HG03457 (cell line): ENCODE measurements at regions not wholly inside any gene's neighbourhood (a gene's known extent, or its start where the extent isn't known, plus 50 kb on each side); places are given as distances from the start of the nearest gene placed in this dataset.

ENCODE experiments used
- ATAC-seq: cut with Tn5 transposase; IDR thresholded peaks from one replicate; pipeline ENCODE4 v1.9.1; 2021; ENCODE audit warnings: moderate number of reproducible peaks; ENCODE audit not compliant: unreplicated experiment

DNA sequence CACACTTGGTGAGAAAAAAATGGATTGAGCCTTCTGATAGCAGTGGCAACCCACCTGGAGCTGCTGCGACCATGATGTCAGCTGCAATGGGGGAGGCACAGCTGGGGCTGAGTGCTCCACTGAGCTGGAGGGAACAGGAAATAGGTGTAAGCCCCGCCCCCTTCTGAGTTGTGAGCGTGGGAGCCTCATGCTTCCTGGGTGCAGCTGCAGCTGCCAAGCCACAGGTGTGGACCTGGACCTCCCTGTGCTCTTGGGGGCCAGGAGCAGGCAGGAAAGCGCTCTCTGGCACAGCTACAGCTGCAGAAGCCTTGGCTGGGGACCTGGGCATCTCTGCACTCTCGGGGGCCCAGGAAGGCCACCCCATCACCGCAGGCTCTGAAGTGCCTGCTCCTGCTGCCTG, 970.6 kb downstream of the DCDC2C start:
- no peak for ATAC-seq

- ATAC-seq = no peak
Measured at GRCh38 chr2:4675295-4675694, 971.9 kb downstream of the DCDC2C start.

GRCh38 chr2:4678927-4679326, 975.6 kb downstream of the DCDC2C start:
- no peak for ATAC-seq

- ATAC-seq = no peak
Measured at GRCh38 chr2:4679391-4679790, 976.0 kb downstream of the DCDC2C start.

DNA sequence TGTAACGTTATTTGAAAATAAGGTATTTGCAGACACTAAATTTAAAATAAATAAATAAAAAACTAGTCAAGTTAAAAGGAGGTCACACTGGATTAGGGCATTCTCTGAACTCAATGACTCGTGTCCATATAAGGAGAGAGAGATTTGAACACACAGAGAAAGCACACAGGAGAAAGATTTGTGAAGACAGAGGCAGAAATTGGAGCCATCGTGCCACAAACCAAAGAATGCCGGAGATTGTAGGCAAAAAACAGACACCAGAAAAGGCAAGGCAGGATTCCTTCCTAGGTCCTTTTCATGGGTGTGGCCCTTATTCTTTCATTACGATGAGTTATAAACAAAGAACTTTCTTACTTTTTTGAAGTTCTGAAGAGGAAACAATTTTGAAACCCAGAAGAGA, 981.5 kb downstream of the DCDC2C start:
- no peak for ATAC-seq

- no peak for ATAC-seq
Measured at GRCh38 chr2:4690913-4691312, 987.5 kb downstream of the DCDC2C start.

DNA sequence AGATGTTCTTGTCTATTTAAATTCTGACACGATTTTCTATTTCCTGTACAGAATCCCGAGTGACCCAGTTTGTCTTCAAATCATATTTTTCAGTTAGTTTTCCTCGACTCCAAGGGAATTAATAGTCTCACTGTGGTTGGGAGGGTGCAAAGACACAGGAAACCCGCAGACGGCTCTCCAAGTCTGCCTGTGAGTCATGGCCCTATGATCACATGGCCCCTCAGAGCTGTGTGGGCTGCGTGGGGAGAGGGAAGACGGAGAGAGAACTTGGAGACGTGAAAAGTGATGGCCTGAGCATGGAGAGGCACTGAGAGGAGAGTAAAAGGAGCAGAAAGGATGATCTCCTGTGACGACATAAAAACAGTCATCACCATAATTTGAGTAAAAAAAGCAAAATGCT, 989.9 kb downstream of the DCDC2C start:
- ATAC-seq = no peak

GRCh38 chr2:4695281-4695861, 992.0 kb downstream of the DCDC2C start:
- ATAC-seq = no peak

DNA sequence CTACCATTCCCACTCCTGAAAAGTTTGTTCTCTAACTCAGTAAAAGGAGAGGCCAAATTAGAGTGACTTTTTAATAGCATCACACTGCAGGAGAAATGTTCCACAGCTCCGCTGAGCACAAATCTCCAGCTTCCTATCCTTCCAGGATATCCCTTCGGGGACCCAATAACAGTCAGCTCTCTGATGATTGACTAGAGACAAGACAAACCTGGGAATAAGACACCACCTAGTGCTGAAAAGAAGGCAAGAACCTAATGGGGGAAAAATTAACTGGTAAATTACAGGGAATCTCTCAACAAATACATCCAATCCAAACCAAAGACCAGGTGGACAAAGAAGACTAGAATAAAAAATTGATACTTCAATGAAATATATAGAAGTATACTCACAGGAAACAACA, 977.1 kb upstream of the SOX11 start:
- no peak for ATAC-seq

DNA sequence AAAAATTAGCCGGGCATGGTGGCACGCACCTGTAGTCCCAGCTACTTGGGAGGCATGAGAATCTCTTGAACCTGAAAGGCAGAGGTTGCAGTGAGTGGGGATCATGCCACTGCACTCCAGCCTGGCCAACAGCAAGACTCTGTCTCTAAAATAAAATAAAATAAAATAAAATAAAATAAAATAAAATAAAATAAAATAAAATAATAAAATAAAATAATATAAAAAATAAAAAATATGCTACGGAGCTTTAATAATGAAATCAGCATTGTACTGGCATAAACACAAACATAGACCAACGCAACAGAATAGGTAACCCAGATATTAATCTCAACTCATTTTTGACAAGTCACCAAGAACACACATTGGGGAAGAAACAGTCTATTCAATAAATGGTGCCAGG, 973.4 kb upstream of the SOX11 start:
- ATAC-seq = no peak

DNA sequence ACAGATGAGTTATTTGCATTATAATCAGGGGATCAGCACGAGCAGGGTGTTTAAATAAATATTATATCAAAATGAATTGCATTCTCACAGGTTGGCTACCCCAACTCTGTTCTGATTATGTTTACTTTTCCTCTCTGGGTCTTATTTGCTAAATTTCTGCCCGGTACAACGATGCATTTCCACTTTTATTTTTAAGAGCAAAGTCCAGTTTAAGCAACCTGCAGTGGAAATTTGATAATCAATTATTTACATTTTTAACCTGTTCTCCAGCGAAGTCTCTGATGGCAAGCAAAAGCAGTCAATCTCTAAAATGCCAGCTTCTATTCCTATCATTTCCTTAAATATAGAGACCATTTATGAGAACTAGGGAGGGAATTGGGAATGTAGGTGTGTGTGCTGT, 966.6 kb upstream of the SOX11 start:
- no peak for ATAC-seq

- no peak for ATAC-seq
Measured at GRCh38 chr2:4732560-4732959, 959.6 kb upstream of the SOX11 start.

DNA sequence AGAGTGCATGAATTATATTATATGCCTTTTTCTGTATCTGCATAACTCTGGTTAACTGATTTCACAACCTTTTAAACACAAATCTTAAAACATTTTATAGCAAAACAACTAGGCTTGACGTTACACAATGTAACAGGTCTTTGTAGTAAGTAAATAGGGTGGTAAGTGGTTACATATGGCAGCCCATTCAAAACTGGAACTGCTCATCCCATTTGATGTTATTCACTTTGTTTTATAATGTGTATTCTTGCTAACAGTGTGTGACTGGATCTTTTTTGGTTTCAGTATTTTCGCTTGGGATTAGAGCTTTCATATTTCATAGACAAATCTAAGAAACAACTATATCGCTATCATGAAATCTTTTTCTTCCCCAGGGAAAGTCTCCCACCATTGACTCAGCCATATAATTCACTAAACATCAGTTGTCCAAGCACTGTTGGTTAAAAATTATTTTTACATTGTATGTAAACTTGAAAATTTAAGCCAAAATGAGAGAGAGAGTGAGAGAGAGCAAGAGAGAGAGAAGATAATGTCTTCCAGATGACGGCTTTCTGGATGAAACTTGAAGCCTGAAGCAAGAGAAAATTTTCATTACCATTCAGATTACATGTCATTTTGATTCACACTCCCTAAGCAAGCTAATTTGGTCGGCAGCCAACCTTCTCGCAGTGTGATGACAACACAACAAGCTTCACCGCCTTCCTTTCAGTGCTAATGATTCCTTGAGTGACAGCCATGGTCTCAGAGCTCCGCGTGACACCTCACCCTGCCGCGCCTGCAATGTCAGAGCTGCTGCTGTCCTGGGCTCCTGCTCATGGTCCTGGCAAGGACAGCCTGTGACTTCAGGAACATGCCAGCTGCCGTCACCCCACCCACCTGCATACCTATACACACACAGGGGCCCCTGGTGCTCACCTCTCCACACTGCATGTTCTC, 946.9 kb upstream of the SOX11 start:
- no peak for ATAC-seq

DNA sequence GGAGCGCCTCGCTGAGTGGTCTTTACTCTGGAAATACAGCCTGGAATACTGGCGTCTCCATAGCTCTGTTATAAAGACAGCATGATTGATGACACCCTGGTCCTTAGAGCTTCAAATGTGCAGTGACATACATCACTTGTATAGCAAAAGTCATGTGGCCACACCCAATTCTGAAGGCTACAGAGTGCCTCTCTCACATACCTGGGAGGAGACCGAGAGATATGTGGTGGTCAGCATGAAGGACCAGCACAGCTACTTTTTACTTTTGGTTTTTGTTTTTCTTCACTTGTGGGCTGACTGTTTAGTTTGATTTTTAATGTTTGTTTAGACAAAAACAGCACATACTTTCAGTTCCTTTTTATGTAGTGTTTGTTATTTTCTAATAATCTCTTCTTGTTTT, 938.5 kb upstream of the SOX11 start:
- no peak for ATAC-seq

DNA sequence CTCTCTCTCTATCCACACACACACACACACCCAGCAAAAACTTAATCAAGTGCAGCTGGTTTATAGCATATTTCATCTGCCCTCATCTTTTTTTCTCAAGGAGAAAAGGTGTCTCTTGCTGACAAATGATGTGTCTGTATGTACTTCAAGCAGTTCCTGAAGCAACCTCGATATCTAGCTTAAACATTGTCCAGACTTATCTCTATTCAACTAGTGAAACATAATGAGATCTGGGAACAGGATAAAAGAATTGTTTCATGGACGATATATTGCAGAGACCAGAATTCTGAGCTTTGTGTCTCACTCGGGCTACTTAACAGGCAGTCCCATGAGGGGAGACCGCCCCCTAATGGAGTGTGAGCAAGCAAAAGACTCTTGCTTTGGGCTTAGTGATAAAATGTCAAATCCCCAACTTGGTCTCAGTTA, 929.2 kb upstream of the SOX11 start:
- ATAC-seq = no peak

- ATAC-seq = no peak
Measured at GRCh38 chr2:4765787-4766530, 926.2 kb upstream of the SOX11 start.

DNA sequence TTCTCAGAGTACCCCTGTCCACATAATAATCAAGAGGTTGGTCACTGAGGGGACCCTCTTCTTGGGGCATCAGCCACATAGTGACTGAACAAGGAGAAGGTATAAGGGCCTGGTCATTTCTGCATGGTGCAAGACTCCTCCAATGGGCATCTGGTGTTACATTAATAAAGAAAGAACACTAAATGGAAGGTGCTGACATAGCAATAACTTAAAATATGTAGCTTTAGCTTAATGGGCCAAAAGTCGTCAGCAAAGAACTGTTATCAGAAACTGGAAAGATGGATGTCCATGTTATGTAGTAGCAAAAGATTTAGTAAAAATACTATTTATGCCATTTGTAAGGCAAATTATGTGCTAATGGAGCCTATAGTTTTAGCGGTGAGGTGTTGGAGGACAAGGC, 916.5 kb upstream of the SOX11 start:
- ATAC-seq = no peak

- no peak for ATAC-seq
Measured at GRCh38 chr2:4780679-4781078, 911.5 kb upstream of the SOX11 start.

GRCh38 chr2:4782647-4783046, 909.5 kb upstream of the SOX11 start:
- ATAC-seq = no peak

DNA sequence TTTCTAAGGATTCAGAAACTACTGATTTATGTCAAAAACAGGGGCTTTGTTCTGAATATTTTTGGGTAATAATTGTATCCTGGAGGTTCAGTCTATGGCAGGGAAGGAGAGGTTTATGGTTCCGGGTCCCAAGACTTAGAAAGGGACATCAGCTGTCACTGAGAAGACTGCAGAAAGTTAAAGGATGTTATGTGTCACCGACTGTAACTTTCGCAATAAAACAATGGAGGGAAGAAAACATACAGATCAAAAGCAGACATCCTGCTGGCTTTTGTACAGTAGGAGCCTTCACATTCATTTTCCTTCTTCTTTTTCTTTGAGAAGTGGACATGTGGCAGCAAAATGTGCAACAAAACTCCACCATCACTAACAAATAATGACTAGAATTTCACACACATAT, 900.7 kb upstream of the SOX11 start:
- no peak for ATAC-seq

DNA sequence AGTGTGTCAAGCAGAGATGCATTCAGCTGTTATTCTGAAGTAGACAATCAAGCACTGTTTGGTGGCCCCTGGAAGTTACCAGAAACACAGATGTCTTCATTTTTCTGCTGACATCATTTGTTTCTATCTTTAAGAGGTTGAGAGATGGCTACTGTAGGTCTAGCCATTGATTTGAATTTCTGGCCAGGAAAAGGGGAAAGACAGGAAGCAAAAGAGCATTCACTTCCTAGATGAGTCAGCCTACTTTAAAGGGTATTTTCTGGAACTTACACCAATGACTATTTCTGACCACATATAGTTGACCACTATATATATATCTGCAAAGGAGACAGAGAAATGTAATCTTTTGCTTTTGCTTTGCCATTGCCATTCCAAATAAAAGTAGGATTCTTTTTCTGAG, 900.1 kb upstream of the SOX11 start:
- ATAC-seq = no peak

GRCh38 chr2:4803396-4803795, 888.8 kb upstream of the SOX11 start:
- ATAC-seq = no peak
